ENCODE measurements at regions not wholly inside any gene's neighbourhood (a gene's known extent, or its start where the extent isn't known, plus 50 kb on each side); places are given as distances from the start of the nearest gene placed in this dataset.

- CTCF ChIA-PET = no interaction called here
- ATAC-seq (ENCODE audit: low read depth) = no peak
- POLR2A ChIA-PET (ENCODE audit: unreplicated experiment) = no interaction called here
These were observed 116.3 kb downstream of the ZNF429 start for GRCh38 chr19:21621671-21622070.

More at GRCh38 chr19:21621671-21622070, 116.3 kb downstream of the ZNF429 start:
- Histone ChIP-seq H4K20me1 (ENCODE audit: insufficient read depth, low read length) (no peaks in the 10 kb centered on the region), H3K27me3 (ENCODE audit: control insufficient read depth, insufficient read depth, low read length) (no peaks in the 10 kb centered on the region), H3K14ac (replicated peaks; ENCODE audit: low read depth, low read length) (no peak overlapping the region), H3K56ac (ENCODE audit: extremely low read depth, insufficient read depth, low read length) (no peak overlapping the region), H4K5ac (ENCODE audit: low read depth, low read length) (no peak overlapping the region), H2BK5ac (ENCODE audit: low read depth, low read length, poor library complexity, severe bottlenecking) (no peak overlapping the region), H3K4me1 (ENCODE audit: control insufficient read depth, insufficient read depth, low read length) (no peaks in the 10 kb centered on the region), H3K4me3 (ENCODE audit: insufficient read depth, low read depth, low read length) (no peak overlapping the region), H2AFZ (replicated peaks; ENCODE audit: low read length, poor library complexity) (no peak overlapping the region), H3K9ac (ENCODE audit: low read depth, low read length) (no peak overlapping the region), H3K36me3 (ENCODE audit: control insufficient read depth, insufficient read depth, low read length) (no peaks in the 10 kb centered on the region), H3K4ac (ENCODE audit: low read depth, low read length) (no peak overlapping the region), H2AK5ac (ENCODE audit: low read depth, low read length) (no peak overlapping the region), H2BK120ac (ENCODE audit: low read depth, low read length) (no peak overlapping the region), H3K18ac (ENCODE audit: low read depth, low read length) (no peak overlapping the region), H4K8ac (ENCODE audit: low read depth in 2 of 2, low read length in 2 of 2) (no peak overlapping the region), H3K4me2 (ENCODE audit: low read depth, low read length) (no peak overlapping the region), H3K79me1 (ENCODE audit: low read depth in 1 of 2, low read length in 2 of 2) (no peaks in the 10 kb centered on the region), H3K23ac (ENCODE audit: low read depth, low read length) (no peak overlapping the region), H3K27ac (ENCODE audit: insufficient read depth, low read length) (no peak overlapping the region), H3K9me1 (ENCODE audit: insufficient read depth, low read length) (no peaks in the 10 kb centered on the region), H2BK20ac (ENCODE audit: low read depth, low read length) (no peak overlapping the region), H3K9me3 (ENCODE audit: control insufficient read depth, insufficient read depth, low read length) (peaks cover 7% of the 10 kb centered on the region), H2AK9ac (replicated peaks; ENCODE audit: low read depth, low read length, poor library complexity) (no peak overlapping the region), H4K91ac (ENCODE audit: insufficient read depth, low read depth, low read length) (no peak overlapping the region), H2BK15ac (ENCODE audit: low read depth, low read length) (no peak overlapping the region)
- no peak for DNase-seq
- intact Hi-C loops (cut with micrococcal nuclease) (no loop called here), in situ Hi-C loops (cut with MboI; ENCODE audit: low sequenced_read_pairs) (no loop called here), dilution Hi-C loops (cut with HindIII; ENCODE audit: low sequenced_read_pairs, unreplicated experiment) (no loop called here)
- TF ChIP-seq CTCF (conservative IDR thresholded peaks at IDR 0.05; ENCODE audit: low read depth, low read length) = no peak
- TF ChIP-seq USF2 (IDR thresholded peaks at IDR 0.05; ENCODE audit: low read depth, low read length) = no peak
- TF ChIP-seq MXI1 (IDR thresholded peaks at IDR 0.05; ENCODE audit: borderline replicate concordance, low read depth, low read length) = no peak
- TF ChIP-seq POLR2A (IDR thresholded peaks at IDR 0.05; ENCODE audit: low read depth, low read length) = no peak
- TF ChIP-seq RCOR1 (IDR thresholded peaks at IDR 0.05; ENCODE audit: insufficient replicate concordance, low read length) = no peak
- no peak for TF ChIP-seq RFX5 (IDR thresholded peaks at IDR 0.05; ENCODE audit: low read depth, low read length)
- no peak for TF ChIP-seq MAZ (IDR thresholded peaks at IDR 0.05; ENCODE audit: borderline replicate concordance, low read depth, low read length)
- TF ChIP-seq, protein P1, sequence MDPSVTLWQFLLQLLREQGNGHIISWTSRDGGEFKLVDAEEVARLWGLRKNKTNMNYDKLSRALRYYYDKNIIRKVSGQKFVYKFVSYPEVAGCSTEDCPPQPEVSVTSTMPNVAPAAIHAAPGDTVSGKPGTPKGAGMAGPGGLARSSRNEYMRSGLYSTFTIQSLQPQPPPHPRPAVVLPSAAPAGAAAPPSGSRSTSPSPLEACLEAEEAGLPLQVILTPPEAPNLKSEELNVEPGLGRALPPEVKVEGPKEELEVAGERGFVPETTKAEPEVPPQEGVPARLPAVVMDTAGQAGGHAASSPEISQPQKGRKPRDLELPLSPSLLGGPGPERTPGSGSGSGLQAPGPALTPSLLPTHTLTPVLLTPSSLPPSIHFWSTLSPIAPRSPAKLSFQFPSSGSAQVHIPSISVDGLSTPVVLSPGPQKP (IDR thresholded peaks at IDR 0.05; ENCODE audit: borderline replicate concordance, low read depth, low read length) = no peak
- no peak for TF ChIP-seq NFE2L2 (IDR thresholded peaks at IDR 0.05; ENCODE audit: low read depth, low read length)
- no peak for TF ChIP-seq RAD21 (IDR thresholded peaks at IDR 0.05; ENCODE audit: low read length)
- TF ChIP-seq MAFK (IDR thresholded peaks at IDR 0.05; ENCODE audit: low read depth, low read length) = no peak
- TF ChIP-seq FOS (IDR thresholded peaks at IDR 0.05; ENCODE audit: low read depth, low read length) = no peak
- no peak for TF ChIP-seq CHD1 (IDR thresholded peaks at IDR 0.05; ENCODE audit: low read depth, low read length)
- no peak for TF ChIP-seq CEBPB (IDR thresholded peaks at IDR 0.05; ENCODE audit: low read depth, low read length)
- no peak for TF ChIP-seq SMC3 (IDR thresholded peaks at IDR 0.05; ENCODE audit: low read depth, low read length)
- TF ChIP-seq BHLHE40 (IDR thresholded peaks at IDR 0.05; ENCODE audit: low read depth, low read length) = no peak
- WGBS, 2 experiments (ENCODE audit: extremely low coverage in 2 of 2, insufficient read length in 1 of 2) = no CpG with 5 or more reads among the region's 6 CpGs
- no TSS peak for BruUV-seq (replicated peaks)

Measured in IMR-90 (cell line).